Heart left ventricle (tissue), 13 donors: ENCODE measurements at regions not wholly inside any gene's neighbourhood (a gene's known extent, or its start where the extent isn't known, plus 50 kb on each side); places are given as distances from the start of the nearest gene placed in this dataset.

Experiments
- POLR2A ChIP-seq, 2 donors: fragments of 450-650 bp; IDR thresholded peaks; one replicate each; pipeline ENCODE4 v1.6.1; 2017; ENCODE audit warnings: antibody characterized with exemption in 2 of 2, mild to moderate bottlenecking in 2 of 2, moderate library complexity in 2 of 2
- TF ChIP-seq, protein P1 (sequence below), 12 donors: fragments of 200-600 bp; sonication (generic) in 4 of 12; IDR thresholded peaks; one replicate each; pipeline versions ENCODE4 v1.5.0 to v1.8.0; 2018 to 2022; ENCODE audit warnings: antibody characterized with exemption in 12 of 12, mild to moderate bottlenecking in 5 of 12
- donor health status: ischemic (EF 13 %, LVEDD 7.1; RV severe dilation, severe dysfunction).
- donor health status: DM: no; HTN: yes; CAD: no.
- donor health status: DM: no; HTN: no; CAD: no.
- donor health status: ischemic (EF 25% LVEDD 6.9; RV normal size, moderate dysfunction).
- donor health status: ischemic (EF 25% LVEDD 5.7; RV mildly dilated, moderate dysfunction).
- donor health status: ischemic (EF 35%, LVEDD 5.7; RV mildly dilated, moderate dysfunction).
- donor health status: nonischemic (EF 11% LVEDD 7.7; RV severe dilation, severe dysfunction).
- donor health status: DM: yes; HTN: yes; CAD: no.
- donor health status: PGD.
- donor health status: ischemic (EF 29% LVEDD 5.4; RV normal size, mild dysfunction).
- donor health status: nonischemic (EF 23%, LVEDD 6.1; RV moderate dilation, normal function).

DNA sequence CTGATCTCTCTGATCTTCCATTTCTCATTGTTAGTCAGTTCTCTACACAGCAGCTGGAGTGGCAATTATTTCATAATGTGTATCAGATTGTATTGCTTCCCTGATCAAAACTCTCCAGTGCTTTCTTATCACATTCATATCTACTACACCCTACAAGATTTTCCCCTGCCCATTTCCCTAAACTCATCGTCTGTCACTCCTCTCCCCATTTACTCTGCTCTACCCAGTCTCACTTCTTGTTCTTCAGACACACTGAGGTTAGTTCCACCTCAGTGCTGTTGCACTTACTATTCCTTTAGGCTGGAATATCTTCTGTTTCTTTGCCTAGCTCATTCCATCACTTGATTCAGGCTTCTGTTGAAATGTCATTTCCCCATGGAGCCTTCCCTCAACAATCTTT, 197.1 kb downstream of the SATB1 start:
- TF ChIP-seq, protein P1, sequence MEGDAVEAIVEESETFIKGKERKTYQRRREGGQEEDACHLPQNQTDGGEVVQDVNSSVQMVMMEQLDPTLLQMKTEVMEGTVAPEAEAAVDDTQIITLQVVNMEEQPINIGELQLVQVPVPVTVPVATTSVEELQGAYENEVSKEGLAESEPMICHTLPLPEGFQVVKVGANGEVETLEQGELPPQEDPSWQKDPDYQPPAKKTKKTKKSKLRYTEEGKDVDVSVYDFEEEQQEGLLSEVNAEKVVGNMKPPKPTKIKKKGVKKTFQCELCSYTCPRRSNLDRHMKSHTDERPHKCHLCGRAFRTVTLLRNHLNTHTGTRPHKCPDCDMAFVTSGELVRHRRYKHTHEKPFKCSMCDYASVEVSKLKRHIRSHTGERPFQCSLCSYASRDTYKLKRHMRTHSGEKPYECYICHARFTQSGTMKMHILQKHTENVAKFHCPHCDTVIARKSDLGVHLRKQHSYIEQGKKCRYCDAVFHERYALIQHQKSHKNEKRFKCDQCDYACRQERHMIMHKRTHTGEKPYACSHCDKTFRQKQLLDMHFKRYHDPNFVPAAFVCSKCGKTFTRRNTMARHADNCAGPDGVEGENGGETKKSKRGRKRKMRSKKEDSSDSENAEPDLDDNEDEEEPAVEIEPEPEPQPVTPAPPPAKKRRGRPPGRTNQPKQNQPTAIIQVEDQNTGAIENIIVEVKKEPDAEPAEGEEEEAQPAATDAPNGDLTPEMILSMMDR (IDR thresholded peaks at IDR 0.05) = no peak
- no peak for TF ChIP-seq POLR2A (IDR thresholded peaks at IDR 0.05)
